GM21526 (cell line): ENCODE measurements at regions not wholly inside any gene's neighbourhood (a gene's known extent, or its start where the extent isn't known, plus 50 kb on each side); places are given as distances from the start of the nearest gene placed in this dataset.
"Not testable (repeated sequence)": the region's sequence is repeated elsewhere in the genome, so short reads cannot be mapped to it uniquely, and the experiment has no call there.

Source experiments
- ATAC-seq: cut with Tn5 transposase; IDR thresholded peaks from one replicate; pipeline ENCODE4 v1.9.1; 2021; ENCODE audit warnings: moderate library complexity; ENCODE audit not compliant: unreplicated experiment, low FRiP score

GRCh38 chr13:70817576-70817975 lies 709.3 kb upstream of the KLHL1 start:
- ATAC-seq, result no peak

GRCh38 chr13:70816853-70817252 lies 708.6 kb upstream of the KLHL1 start:
- no peak for ATAC-seq

- no peak for ATAC-seq
These were observed 706.4 kb upstream of the KLHL1 start for GRCh38 chr13:70814684-70815083.

GRCh38 chr13:70812481-70812880 lies 704.2 kb upstream of the KLHL1 start:
- no peak for ATAC-seq

- no peak for ATAC-seq
These were observed 701.3 kb upstream of the KLHL1 start for GRCh38 chr13:70809588-70809987.

GRCh38 chr13:70798385-70798784 lies 690.1 kb upstream of the KLHL1 start:
- no peak for ATAC-seq

- ATAC-seq, result no peak
These were observed 687.2 kb upstream of the KLHL1 start for GRCh38 chr13:70795484-70795883.

GRCh38 chr13:70792121-70792520 lies 683.9 kb upstream of the KLHL1 start:
- ATAC-seq, result no peak

GRCh38 chr13:70789751-70790150 lies 681.5 kb upstream of the KLHL1 start:
- ATAC-seq, result no peak

GRCh38 chr13:70788074-70788473 lies 679.8 kb upstream of the KLHL1 start:
- no peak for ATAC-seq

- ATAC-seq, result no peak
These were observed 676.1 kb upstream of the KLHL1 start for GRCh38 chr13:70784207-70784989.

- ATAC-seq, result no peak
These were observed 661.6 kb upstream of the KLHL1 start for GRCh38 chr13:70769817-70770216.

- ATAC-seq, result no peak
These were observed 650.7 kb upstream of the KLHL1 start for GRCh38 chr13:70758932-70759331.

GRCh38 chr13:70756088-70756487 lies 647.8 kb upstream of the KLHL1 start:
- no peak for ATAC-seq

GRCh38 chr13:70755456-70755855 lies 647.2 kb upstream of the KLHL1 start:
- no peak for ATAC-seq

- no peak for ATAC-seq
These were observed 639.0 kb upstream of the KLHL1 start for GRCh38 chr13:70747262-70747661.

GRCh38 chr13:70746469-70746868 lies 638.2 kb upstream of the KLHL1 start:
- ATAC-seq, result not testable (repeated sequence)

- ATAC-seq, result no peak
These were observed 628.5 kb upstream of the KLHL1 start for GRCh38 chr13:70736622-70737317.

GRCh38 chr13:70732611-70733010 lies 624.4 kb upstream of the KLHL1 start:
- ATAC-seq, result no peak

- no peak for ATAC-seq
These were observed 621.1 kb upstream of the KLHL1 start for GRCh38 chr13:70729369-70729768.

- ATAC-seq, result no peak
These were observed 615.5 kb upstream of the KLHL1 start for GRCh38 chr13:70723732-70724131.

GRCh38 chr13:70720386-70720785 lies 612.1 kb upstream of the KLHL1 start:
- no peak for ATAC-seq
